ENCODE measurements at regions not wholly inside any gene's neighbourhood (a gene's known extent, or its start where the extent isn't known, plus 50 kb on each side); places are given as distances from the start of the nearest gene placed in this dataset.
"Not testable (repeated sequence)": the region's sequence is repeated elsewhere in the genome, so short reads cannot be mapped to it uniquely, and the experiment has no call there.

- CTCF ChIA-PET (ENCODE audit: unreplicated experiment) = no interaction called here
- Histone ChIP-seq H3K27ac (ENCODE audit: low read depth, low read length, poor library complexity, severe bottlenecking) (no peak overlapping the region), H3K4me2 (ENCODE audit: low read length) (no peak overlapping the region), H3K9me3 (ENCODE audit: low read length) (peaks cover 5% of the 10 kb centered on the region; the same call in 1 of the 2 replicates), H3K4me3 (ENCODE audit: low read depth, low read length, poor library complexity, severe bottlenecking) (no peak overlapping the region), H2AFZ (ENCODE audit: low read length) (no peak overlapping the region), H3K36me3 (ENCODE audit: insufficient read depth, low read length) (no peaks in the 10 kb centered on the region), H3K9me2 (ENCODE audit: insufficient read depth, low read length) (no peaks in the 10 kb centered on the region), H3K4me1 (ENCODE audit: insufficient read depth, low read length, poor library complexity, severe bottlenecking) (no peaks in the 10 kb centered on the region), H4K20me1 (ENCODE audit: insufficient read depth, low read length) (no peaks in the 10 kb centered on the region), H3K79me2 (ENCODE audit: insufficient read depth, low read depth, low read length) (no peaks in the 10 kb centered on the region)
- POLR2A ChIA-PET = no interaction called here
- no peak for TF ChIP-seq CTCF (conservative IDR thresholded peaks at IDR 0.05; ENCODE audit: low read length)
- no peak for TF ChIP-seq EZH2phosphoT487 (IDR thresholded peaks at IDR 0.05; ENCODE audit: borderline replicate concordance, low read depth, low read length)
- intact Hi-C loops (cut with micrococcal nuclease; ENCODE audit: unreplicated experiment) = no loop called here
- no TSS peak for BruUV-seq (replicated peaks)
- DNase-seq (ENCODE audit: low spot score) = no peak
Measured at GRCh38 chr15:39517122-39517855, 63.6 kb upstream of the THBS1 start.

GRCh38 chr15:39523968-39524367, 56.9 kb upstream of the THBS1 start:
- DNase-seq (ENCODE audit: low spot score); BruUV-seq (replicated peaks); H3K79me2 ChIP-seq (ENCODE audit: insufficient read depth, low read depth, low read length); H2AFZ ChIP-seq (ENCODE audit: low read length); H3K4me1 ChIP-seq (ENCODE audit: insufficient read depth, low read length, poor library complexity, severe bottlenecking); H3K36me3 ChIP-seq (ENCODE audit: insufficient read depth, low read length); CTCF ChIA-PET (ENCODE audit: unreplicated experiment); H4K20me1 ChIP-seq (ENCODE audit: insufficient read depth, low read length); intact Hi-C loops (cut with micrococcal nuclease; ENCODE audit: unreplicated experiment); H3K9me3 ChIP-seq (ENCODE audit: low read length); H3K9me2 ChIP-seq (ENCODE audit: insufficient read depth, low read length); H3K4me2 ChIP-seq (ENCODE audit: low read length); H3K27ac ChIP-seq (ENCODE audit: low read depth, low read length, poor library complexity, severe bottlenecking); POLR2A ChIA-PET; H3K4me3 ChIP-seq (ENCODE audit: low read depth, low read length, poor library complexity, severe bottlenecking): not testable (repeated sequence)

- H3K9me3 ChIP-seq (ENCODE audit: low read length) = no peaks in the 10 kb centered on the region
- H3K4me2 ChIP-seq (ENCODE audit: low read length) = no peak overlapping the region
- ChIA-PET CTCF (ENCODE audit: unreplicated experiment) (no interaction called here), POLR2A (no interaction called here)
- intact Hi-C loops (cut with micrococcal nuclease; ENCODE audit: unreplicated experiment) = no loop called here
- no peaks in the 10 kb centered on the region for H3K4me1 ChIP-seq (ENCODE audit: insufficient read depth, low read length, poor library complexity, severe bottlenecking)
- H3K9me2 ChIP-seq (ENCODE audit: insufficient read depth, low read length) = no peaks in the 10 kb centered on the region
- no peak for DNase-seq (ENCODE audit: low spot score)
- TF ChIP-seq EZH2phosphoT487 (IDR thresholded peaks at IDR 0.05; ENCODE audit: borderline replicate concordance, low read depth, low read length) (no peak), CTCF (conservative IDR thresholded peaks at IDR 0.05; ENCODE audit: low read length) (no peak)
- BruUV-seq (replicated peaks) = no TSS peak
- no peaks in the 10 kb centered on the region for H3K79me2 ChIP-seq (ENCODE audit: insufficient read depth, low read depth, low read length)
- H3K36me3 ChIP-seq (ENCODE audit: insufficient read depth, low read length) = no peaks in the 10 kb centered on the region
- H2AFZ ChIP-seq (ENCODE audit: low read length) = no peak overlapping the region
- H4K20me1 ChIP-seq (ENCODE audit: insufficient read depth, low read length) = no peaks in the 10 kb centered on the region
- H3K27ac ChIP-seq (ENCODE audit: low read depth, low read length, poor library complexity, severe bottlenecking) = no peak overlapping the region
- no peak overlapping the region for H3K4me3 ChIP-seq (ENCODE audit: low read depth, low read length, poor library complexity, severe bottlenecking)
Measured at GRCh38 chr15:39529457-39529856, 51.4 kb upstream of the THBS1 start.

Measured in OCI-LY7 (cell line).